ENCODE measurements at regions not wholly inside any gene's neighbourhood (a gene's known extent, or its start where the extent isn't known, plus 50 kb on each side); places are given as distances from the start of the nearest gene placed in this dataset.

DNA sequence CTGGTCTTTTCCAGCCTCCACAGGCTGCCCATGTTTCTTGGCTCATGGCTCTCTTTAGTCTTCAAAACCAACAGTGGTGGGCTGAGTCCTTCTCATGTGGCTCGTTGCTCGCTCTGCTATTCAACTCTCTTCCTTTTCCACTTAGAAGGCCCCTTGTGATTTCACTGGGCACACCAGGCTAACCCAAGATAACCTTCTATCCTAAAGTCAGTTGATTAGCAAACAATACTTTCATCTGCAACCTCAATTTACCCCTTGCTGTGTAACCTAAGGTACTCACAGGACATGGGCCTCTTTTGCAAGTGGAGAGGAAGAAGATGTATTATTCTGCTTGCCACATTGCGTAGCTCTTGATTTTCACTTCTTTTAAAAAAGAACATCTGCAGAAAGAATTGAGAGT is 79.6 kb downstream of the UTRN start:
- Histone ChIP-seq H3K27me3 (replicated peaks in 1 of 4; ENCODE audit: control insufficient read depth in 3 of 4, extremely low read depth in 1 of 4, insufficient read depth in 3 of 4, low read length in 3 of 4) (no peaks in the 10 kb centered on the region), H4K91ac (replicated peaks; ENCODE audit: insufficient read length, low read length) (no peak overlapping the region), H3K4me2 (ENCODE audit: insufficient read depth in 1 of 2, low read depth in 2 of 2, low read length in 2 of 2) (no peak overlapping the region), H3K23ac (ENCODE audit: insufficient read length) (no peak overlapping the region), H2AK5ac (ENCODE audit: low read depth, low read length) (no peak overlapping the region), H3K14ac (ENCODE audit: insufficient read length) (no peak overlapping the region), H3K9me3 (ENCODE audit: insufficient read depth in 2 of 2, low read depth in 1 of 2, low read length in 1 of 2) (no peaks in the 10 kb centered on the region), H3K9ac (replicated peaks in 1 of 4; ENCODE audit: extremely low read depth in 1 of 4, low read depth in 3 of 4, low read length in 3 of 4) (no peak overlapping the region), H3K4ac (replicated peaks; ENCODE audit: insufficient read length, low read depth, low read length) (no peak overlapping the region), H2BK15ac (ENCODE audit: low read length) (no peak overlapping the region), H3K79me2 (ENCODE audit: control insufficient read depth in 1 of 2, insufficient read depth in 2 of 2, low read length in 2 of 2) (peaks cover 0 to 45% of the 10 kb centered on the region in 2 experiments; a peak in 2 of 4 replicates), H3K27ac (ENCODE audit: low read depth, low read length) (no peak overlapping the region), H3K18ac (ENCODE audit: extremely low read depth, low read length) (no peak overlapping the region), H4K20me1 (replicated peaks in 1 of 2; ENCODE audit: control insufficient read depth in 1 of 2, insufficient read depth in 2 of 2, low read length in 2 of 2) (no peaks in the 10 kb centered on the region), H2BK5ac (ENCODE audit: low read depth, low read length) (no peak overlapping the region), H2AFZ (ENCODE audit: low read length) (no peak overlapping the region), H2BK12ac (ENCODE audit: low read depth, low read length) (no peak overlapping the region), H3K56ac (replicated peaks; ENCODE audit: insufficient read length, low read depth, low read length) (no peak overlapping the region), H2BK120ac (replicated peaks; ENCODE audit: low read depth, low read length) (no peak overlapping the region), H2BK20ac (ENCODE audit: low read length) (no peak overlapping the region), H4K8ac (ENCODE audit: extremely low read depth, insufficient read depth, low read length) (no peak overlapping the region), H4K5ac (ENCODE audit: insufficient read length, low read depth, low read length) (no peak overlapping the region), H3K36me3 (ENCODE audit: control insufficient read depth in 2 of 4, insufficient read depth in 4 of 4, low read length in 3 of 4) (no peaks in the 10 kb centered on the region), H3K4me1 (replicated peaks in 1 of 4; ENCODE audit: control insufficient read depth in 3 of 4, insufficient read depth in 4 of 4, low read length in 3 of 4) (peaks cover 0 to 13% (median 2%) of the 10 kb centered on the region in 4 experiments; a peak in 2 of 7 replicates), H3K4me3 (ENCODE audit: extremely low read depth in 1 of 4, insufficient read depth in 2 of 4, low read depth in 3 of 4, low read length in 4 of 4) (no peak overlapping the region), H3K79me1 (ENCODE audit: low read depth, low read length) (no peaks in the 10 kb centered on the region), H3K23me2 (ENCODE audit: low read depth, low read length) (no peaks in the 10 kb centered on the region)
- ChIA-PET POLR2A (ENCODE audit: partially characterized antibody) (no interaction called here), CTCF (ENCODE audit: partially characterized antibody) (interaction anchor here (1.1 to 1.3 kb wide), 2 partner anchors 16 to 17 kb away, joined by 3 read pairs; no protein-coding TSS in a partner anchor)
- TF ChIP-seq TBP (IDR thresholded peaks at IDR 0.05; ENCODE audit: low read depth, low read length) (no peak), JUN (IDR thresholded peaks at IDR 0.05; ENCODE audit: low read depth, low read length) (no peak), MAFK (IDR thresholded peaks at IDR 0.05; ENCODE audit: low read depth, low read length) (no peak), POLR2A (IDR thresholded peaks at IDR 0.05; ENCODE audit: control extremely low read depth in 1 of 2, low read depth in 2 of 2, low read length in 2 of 2) (no peak), TCF12 (IDR thresholded peaks at IDR 0.05; ENCODE audit: low read depth, low read length) (no peak)
- FAIRE-seq (no peak), DNase-seq (ENCODE audit: low read depth in 1 of 2, low spot score in 2 of 2) (no peak)
- WGBS, 2 experiments (ENCODE audit: extremely low coverage in 1 of 2, insufficient coverage in 1 of 2, insufficient read length in 1 of 2, insufficient replicate concordance in 2 of 2, low coverage in 1 of 2, low lambda C conversion rate in 2 of 2, missing lambda C conversion rate in 1 of 2) = 97% methylated on average over 3 of the region's 3 CpGs; no CpG with 5 or more reads in 1 of the 2 experiments

Measured in H1 (cell line).